Myocyte (in vitro differentiated cells): ENCODE measurements at regions not wholly inside any gene's neighbourhood (a gene's known extent, or its start where the extent isn't known, plus 50 kb on each side); places are given as distances from the start of the nearest gene placed in this dataset.

ENCODE experiments used
- DNase-seq: peaks from one replicate; pipeline ENCODE4 v3.0.0-alpha.2; 2012; ENCODE audit warnings: low read depth

GRCh38 chr4:22884157-22884556 is 191.4 kb downstream of the GBA3 start:
- no peak for DNase-seq

- no peak for DNase-seq
These were observed 188.7 kb downstream of the GBA3 start for GRCh38 chr4:22881411-22881810.

- no peak for DNase-seq
These were observed 184.8 kb downstream of the GBA3 start for GRCh38 chr4:22877486-22878052.

- no peak for DNase-seq
These were observed 183.5 kb downstream of the GBA3 start for GRCh38 chr4:22876270-22876669.

- no peak for DNase-seq
These were observed 183.0 kb downstream of the GBA3 start for GRCh38 chr4:22875587-22876257.

- no peak for DNase-seq
These were observed 181.7 kb downstream of the GBA3 start for GRCh38 chr4:22874334-22874912.

- DNase-seq: no peak
These were observed 181.2 kb downstream of the GBA3 start for GRCh38 chr4:22873899-22874298.

GRCh38 chr4:22870847-22871449 is 178.2 kb downstream of the GBA3 start:
- DNase-seq: no peak

GRCh38 chr4:22869235-22869634 is 176.5 kb downstream of the GBA3 start:
- DNase-seq: no peak
